A172 (cell line): ENCODE measurements at regions not wholly inside any gene's neighbourhood (a gene's known extent, or its start where the extent isn't known, plus 50 kb on each side); places are given as distances from the start of the nearest gene placed in this dataset.

ENCODE experiments used
- DNase-seq: peaks from one replicate; pipeline ENCODE4 v3.0.0-alpha.2; 2015; ENCODE audit warnings: low spot score

DNA sequence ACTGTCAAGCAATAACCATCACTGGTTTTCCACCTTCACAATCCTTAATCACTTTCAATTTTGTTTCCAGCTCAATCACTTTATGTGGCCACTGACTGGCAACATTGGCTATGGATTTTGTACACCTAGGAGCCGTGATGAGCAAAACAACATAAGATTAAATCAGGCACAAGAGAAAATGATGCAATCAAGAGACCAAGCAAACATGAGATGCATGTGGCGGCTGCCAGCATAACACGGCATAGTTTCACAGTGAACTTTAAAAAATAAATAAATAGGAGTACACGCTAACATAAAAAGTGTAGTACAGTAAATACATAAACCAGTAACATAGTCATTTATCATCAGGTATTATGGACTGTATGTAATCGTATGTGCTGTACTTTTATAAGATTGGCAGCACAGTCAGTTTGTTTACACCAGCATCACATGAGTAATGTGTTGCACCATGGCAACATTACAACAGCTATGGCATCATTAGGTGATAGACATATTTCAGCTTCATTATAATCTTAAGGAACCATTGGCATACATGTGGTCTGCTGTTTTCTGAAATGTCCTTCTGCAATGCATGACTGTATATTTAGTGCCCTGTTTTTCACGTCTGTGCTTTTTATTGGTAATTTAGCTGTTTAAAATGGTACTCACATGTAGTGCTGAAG is 83.3 kb upstream of the PRDM11 start:
- DNase-seq = no peak

DNA sequence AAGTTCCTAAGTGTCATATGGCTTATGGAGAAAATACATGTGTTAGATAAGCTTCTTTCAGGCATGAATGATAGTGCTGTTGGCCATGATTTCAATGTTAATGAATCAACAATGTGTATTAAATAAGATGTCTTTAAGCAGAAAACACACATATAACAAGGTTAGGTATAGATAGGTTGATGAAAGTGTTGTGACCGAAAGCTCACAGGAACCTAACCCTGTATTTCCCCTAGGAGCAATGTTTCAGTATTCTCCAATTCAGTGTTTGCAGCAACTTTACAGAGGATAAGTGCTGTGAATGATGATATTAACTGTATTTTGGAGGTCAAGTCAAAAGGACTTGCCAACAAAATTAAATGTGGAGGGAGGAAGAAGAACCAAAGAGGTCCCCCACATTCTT is 82.8 kb upstream of the PRDM11 start:
- no peak for DNase-seq

GRCh38 chr11:45067966-45068365 is 78.5 kb upstream of the PRDM11 start:
- DNase-seq = no peak

GRCh38 chr11:45071232-45071631 is 75.2 kb upstream of the PRDM11 start:
- no peak for DNase-seq

DNA sequence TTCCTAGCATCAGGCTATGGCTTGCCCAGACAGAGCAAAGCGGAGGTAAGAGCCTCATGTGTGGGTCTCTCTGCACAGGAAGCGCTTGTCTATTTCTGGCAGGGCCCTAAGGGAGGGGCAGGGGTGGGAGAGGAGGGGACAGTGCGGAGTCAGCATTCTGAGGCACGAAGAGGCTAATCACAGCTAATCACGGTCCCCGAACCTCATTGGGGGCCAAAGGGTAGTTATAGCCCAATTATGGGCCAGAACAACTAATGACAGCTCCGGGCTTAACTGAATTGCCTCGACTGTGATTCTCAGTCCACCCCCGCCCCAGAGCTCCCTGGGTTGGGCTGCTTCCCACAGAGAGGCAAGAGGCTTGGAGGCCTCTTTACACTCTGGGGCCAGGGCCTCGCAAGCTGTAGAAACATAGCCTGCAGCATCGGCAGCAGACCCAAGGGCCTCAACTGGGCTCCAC is 72.7 kb upstream of the PRDM11 start:
- no peak for DNase-seq

- no peak for DNase-seq
Measured at GRCh38 chr11:45075519-45075918, 70.9 kb upstream of the PRDM11 start.

- DNase-seq = no peak
Measured at GRCh38 chr11:45075952-45076351, 70.5 kb upstream of the PRDM11 start.

GRCh38 chr11:45076761-45077160 is 69.7 kb upstream of the PRDM11 start:
- no peak for DNase-seq

GRCh38 chr11:45078236-45079074 is 68.0 kb upstream of the PRDM11 start:
- no peak for DNase-seq

DNA sequence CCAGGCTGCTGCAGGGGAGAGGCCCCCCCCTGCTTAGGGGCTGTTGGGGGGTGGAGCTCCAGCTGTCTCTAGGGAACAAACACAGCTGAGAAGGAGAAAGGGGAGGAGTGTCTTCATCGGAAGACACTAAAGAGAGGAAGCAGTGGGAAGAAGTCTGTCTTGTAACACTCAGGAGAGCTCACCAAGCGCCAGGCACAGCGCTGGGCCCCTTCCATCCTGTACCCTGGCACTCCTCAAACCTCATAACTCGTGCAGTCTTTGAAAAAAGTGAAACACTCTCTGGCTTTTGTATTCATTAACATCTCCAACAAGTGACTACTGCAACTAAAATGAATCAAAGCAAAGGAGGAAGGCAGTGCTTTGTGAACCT is 67.4 kb upstream of the PRDM11 start:
- DNase-seq = no peak

GRCh38 chr11:45079567-45079942 is 66.9 kb upstream of the PRDM11 start:
- DNase-seq = no peak

GRCh38 chr11:45079943-45080719 is 66.3 kb upstream of the PRDM11 start:
- no peak for DNase-seq

DNA sequence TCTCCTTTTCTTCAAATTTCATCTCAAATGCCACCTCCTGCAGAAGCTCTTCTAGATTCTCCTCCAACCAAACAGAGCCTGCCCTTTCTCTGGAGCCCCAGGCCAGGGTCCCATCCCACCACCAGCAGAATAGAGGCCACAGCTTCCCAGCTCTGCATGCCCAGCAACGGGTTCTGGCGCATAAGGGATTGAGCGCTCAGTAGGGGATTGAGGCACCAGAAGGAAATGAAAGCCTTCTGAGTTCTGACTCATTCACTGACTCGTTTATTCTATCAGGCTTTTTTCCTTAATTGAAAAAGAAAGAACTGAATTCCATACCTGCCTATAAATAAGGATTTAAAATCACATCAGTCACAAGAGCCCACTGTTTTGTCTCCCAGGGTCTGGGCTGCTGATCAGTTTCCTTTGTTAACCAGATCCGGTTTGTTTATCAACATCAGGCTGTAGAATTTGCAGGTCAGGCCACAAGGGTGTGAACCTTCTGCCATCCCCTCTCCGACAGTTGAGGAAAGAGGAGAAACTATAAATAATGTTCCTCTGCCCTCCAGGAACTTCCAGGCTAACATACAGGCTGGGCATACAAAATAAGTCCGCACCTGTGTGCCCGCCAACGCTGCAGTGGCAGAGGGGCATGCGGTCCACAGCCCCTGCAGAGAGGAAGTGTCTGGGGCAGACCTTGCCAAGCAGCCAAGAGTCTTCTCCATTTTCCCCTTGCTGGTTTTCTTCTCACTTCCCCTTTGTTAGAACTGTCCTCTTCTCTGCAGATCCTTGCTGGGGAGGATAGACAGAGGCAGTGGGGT is 63.5 kb upstream of the PRDM11 start:
- DNase-seq = no peak

DNA sequence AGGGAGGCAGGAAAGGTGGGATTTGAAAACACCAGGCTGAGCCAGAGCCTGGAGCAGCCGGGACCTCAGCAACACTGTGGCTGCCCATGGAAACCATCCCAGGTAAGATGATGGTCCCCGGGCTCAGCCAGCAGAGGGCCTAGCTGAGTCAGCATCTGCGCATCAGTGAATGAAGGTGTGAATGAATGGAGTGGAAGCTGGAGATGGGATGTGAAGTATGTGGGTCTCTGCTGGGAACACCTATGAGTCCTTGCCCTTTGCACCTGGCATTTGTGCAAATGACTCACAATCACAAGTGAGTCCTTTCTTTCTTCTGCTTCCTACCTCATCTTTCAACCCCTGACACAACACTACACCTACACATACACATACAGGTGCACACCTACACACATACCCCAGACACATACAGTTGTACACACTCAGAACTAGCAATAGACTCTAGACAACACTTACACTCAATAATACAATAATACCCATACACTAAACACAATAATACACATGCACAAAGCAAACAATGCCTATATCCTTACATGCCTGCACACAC is 62.8 kb upstream of the PRDM11 start:
- DNase-seq = no peak

DNA sequence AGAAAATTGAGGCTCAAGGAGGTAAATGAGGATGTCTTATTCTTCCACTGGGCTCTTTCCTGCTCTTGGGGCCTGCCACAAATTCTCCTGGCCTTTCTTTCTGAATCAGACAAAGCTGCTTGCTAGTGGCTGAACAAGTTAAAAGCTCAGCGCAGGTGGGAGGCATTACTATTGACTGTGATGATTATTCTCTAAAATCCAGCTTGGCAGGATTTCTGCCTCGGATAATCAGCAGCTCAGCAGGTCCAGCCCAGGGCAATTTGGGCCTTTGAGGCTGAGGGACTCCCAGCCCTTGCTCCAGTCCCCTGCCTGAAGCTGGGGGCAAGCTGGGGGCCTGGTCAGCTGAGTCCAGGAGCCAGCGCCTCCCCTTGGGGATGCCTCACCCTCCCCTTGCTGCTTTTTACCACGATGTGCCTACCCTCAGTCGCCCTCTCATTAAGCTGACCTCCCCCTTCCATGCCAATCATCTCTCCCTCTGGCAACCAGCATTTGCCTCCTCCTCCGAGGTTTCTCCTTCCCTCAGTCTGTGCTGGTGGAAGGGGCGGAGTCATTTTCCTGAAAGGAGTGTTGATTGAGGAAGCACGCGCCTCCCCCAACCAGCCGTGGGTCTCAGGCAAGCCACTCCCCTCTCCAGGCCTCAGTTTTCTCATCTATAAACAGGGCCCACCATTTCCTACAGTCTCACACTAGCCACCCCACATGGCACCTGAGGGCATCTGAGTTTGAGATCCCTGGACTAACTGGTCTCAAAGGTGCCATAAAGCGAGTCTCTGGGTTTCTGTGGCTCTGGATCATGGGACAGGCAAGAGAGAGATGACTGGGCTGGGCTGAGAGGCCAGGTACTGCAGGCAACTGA is 60.6 kb upstream of the PRDM11 start:
- no peak for DNase-seq

GRCh38 chr11:45086526-45086925 is 59.9 kb upstream of the PRDM11 start:
- DNase-seq = no peak

- no peak for DNase-seq
Measured at GRCh38 chr11:45087086-45087899, 59.1 kb upstream of the PRDM11 start.

DNA sequence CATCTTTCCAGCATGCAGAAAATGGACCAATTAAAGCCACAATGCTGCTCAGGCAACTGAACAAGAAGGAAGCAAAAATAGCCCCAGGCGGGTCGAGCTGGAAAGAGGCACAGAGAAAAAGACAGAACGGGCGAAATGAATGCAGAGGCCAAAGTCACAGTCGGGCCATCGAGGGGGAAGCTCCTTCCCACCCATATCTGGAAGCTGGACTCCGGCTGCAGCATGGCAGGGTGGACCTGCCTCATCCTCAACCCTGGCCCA is 58.6 kb upstream of the PRDM11 start:
- no peak for DNase-seq

- DNase-seq = peak; percentile 95
Measured at GRCh38 chr11:45089251-45089650, 57.2 kb upstream of the PRDM11 start.
